NCI-H2196 (cell line): ENCODE measurements at regions not wholly inside any gene's neighbourhood (a gene's known extent, or its start where the extent isn't known, plus 50 kb on each side); places are given as distances from the start of the nearest gene placed in this dataset.

Experiments
- DNase-seq: peaks from one replicate; lab custom pipeline; 2025; ENCODE audit not compliant: unreplicated experiment; lab: John Stamatoyannopoulos, UW

DNA sequence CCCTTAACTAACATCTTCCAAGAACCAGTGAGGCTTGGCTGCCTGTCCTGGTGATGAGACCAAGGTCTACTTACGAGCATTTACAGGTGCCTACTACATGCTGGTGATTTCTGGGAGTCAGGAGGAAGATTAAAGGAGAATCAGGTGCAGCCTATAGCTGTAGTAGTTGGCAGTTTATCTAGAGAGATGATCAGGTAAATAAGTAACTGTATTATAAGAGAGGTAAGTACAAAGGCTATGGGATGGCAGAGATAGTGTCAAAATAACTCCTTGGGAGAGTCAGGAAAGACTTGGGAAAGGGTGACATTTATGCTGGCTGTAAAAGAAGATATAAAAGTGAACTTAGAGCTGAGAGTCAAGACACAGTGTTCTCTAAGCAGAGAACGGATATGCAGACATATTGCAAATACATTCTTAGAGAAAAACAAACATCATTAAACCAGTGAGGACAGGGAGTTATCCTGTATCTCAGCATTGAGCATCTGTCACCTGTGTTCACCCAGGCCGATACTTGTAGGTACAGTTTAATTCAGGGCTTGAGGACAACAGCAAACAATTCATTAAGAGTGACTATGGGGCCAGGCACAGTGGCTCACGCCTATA is 49.7 kb upstream of the ACP3 start:
- no peak for DNase-seq
